HCT116 (cell line): ENCODE measurements at regions not wholly inside any gene's neighbourhood (a gene's known extent, or its start where the extent isn't known, plus 50 kb on each side); places are given as distances from the start of the nearest gene placed in this dataset.

Experiments used
- CEBPB ChIP-seq: IDR thresholded peaks from 2 replicates; pipeline ENCODE4 v1.6.1; 2012; ENCODE audit warnings: low read depth
- EGR1 ChIP-seq: IDR thresholded peaks from 2 replicates; pipeline ENCODE4 v1.6.1; 2012; ENCODE audit warnings: low read depth
- ELF1 ChIP-seq: IDR thresholded peaks from 2 replicates; pipeline ENCODE4 v1.6.1; 2012; ENCODE audit warnings: low read depth, borderline replicate concordance
- EZH2 ChIP-seq: fragments of 200-600 bp; sonication (generic); IDR thresholded peaks from 2 replicates; pipeline ENCODE4 v1.6.1; 2017; ENCODE audit warnings: antibody characterized with exemption, mixed run types
- POLR2A ChIP-seq: IDR thresholded peaks from 2 replicates; pipeline ENCODE4 v1.7.0; 2011; ENCODE audit warnings: borderline replicate concordance; ENCODE audit not compliant: insufficient read depth, insufficient read length; ENCODE audit errors: extremely low read depth
- POLR2AphosphoS5 ChIP-seq: IDR thresholded peaks from 2 replicates; pipeline ENCODE4 v1.6.1; 2011; ENCODE audit warnings: mild to moderate bottlenecking, low read depth, low read length, moderate library complexity
- RAD21 ChIP-seq: IDR thresholded peaks from 2 replicates; pipeline ENCODE4 v1.6.1; 2012; ENCODE audit warnings: low read depth, mild to moderate bottlenecking
- SRF ChIP-seq: IDR thresholded peaks from 2 replicates; pipeline ENCODE4 v1.6.1; 2012; ENCODE audit warnings: low read depth
- TCF7L2 ChIP-seq: IDR thresholded peaks from 2 replicates; pipeline ENCODE4 v1.7.0; 2011; ENCODE audit warnings: borderline replicate concordance, inconsistent platforms; ENCODE audit not compliant: insufficient read depth, insufficient read length; ENCODE audit errors: extremely low read depth
- ZNF274 ChIP-seq: fragments of 200-500 bp; sonication (Bioruptor generic); IDR thresholded peaks from 2 replicates; pipeline ENCODE4 v1.6.1; 2014; ENCODE audit warnings: mild to moderate bottlenecking, low read depth, low read length, inconsistent platforms
- TF ChIP-seq, protein P1 (sequence below), 3 experiments: fragments of 200-600 bp in 1 of 3; sonication (generic) in 1 of 3; IDR thresholded peaks in 2 of 3; conservative IDR thresholded peaks in 1 of 3; 2 replicates each; pipeline ENCODE4 v1.5.1; 2012 to 2017; ENCODE audit warnings: low read depth in 2 of 3, low read length in 2 of 3, antibody characterized with exemption in 1 of 3, borderline replicate concordance in 1 of 3, control low read depth in 1 of 3, mild to moderate bottlenecking in 1 of 3, mixed read lengths in 1 of 3, mixed run types in 1 of 3, moderate library complexity in 1 of 3; ENCODE audit not compliant: insufficient read depth in 1 of 3
- TF ChIP-seq, protein P2 (sequence below): IDR thresholded peaks from 2 replicates; pipeline ENCODE4 v1.6.1; 2012; ENCODE audit warnings: low read depth
- TF ChIP-seq, protein P3 (sequence below): IDR thresholded peaks from 2 replicates; pipeline ENCODE4 v1.6.1; 2012
- TF ChIP-seq, protein P4 (sequence below): IDR thresholded peaks from 2 replicates; pipeline ENCODE4 v1.6.1; 2012

DNA sequence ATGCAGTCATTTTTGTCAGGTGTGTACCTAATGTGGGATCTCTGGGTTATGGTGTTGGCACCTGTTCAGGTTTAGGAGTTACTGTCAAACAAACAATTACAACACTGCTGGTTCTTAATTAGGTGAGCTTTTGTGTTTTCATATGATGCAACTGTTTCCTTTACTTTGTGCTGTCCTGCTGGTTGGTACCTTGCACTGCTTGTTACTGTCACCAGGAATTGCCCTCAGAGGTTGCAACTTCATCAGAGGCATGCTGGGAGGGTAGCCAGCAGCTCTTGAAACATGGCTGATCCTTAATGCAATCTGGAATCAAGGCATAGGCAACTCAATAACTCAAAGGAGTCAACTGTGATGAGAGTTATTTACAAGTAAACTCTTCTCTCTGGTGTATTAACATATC is 400.3 kb downstream of the MIAT start:
- TF ChIP-seq, protein P1, sequence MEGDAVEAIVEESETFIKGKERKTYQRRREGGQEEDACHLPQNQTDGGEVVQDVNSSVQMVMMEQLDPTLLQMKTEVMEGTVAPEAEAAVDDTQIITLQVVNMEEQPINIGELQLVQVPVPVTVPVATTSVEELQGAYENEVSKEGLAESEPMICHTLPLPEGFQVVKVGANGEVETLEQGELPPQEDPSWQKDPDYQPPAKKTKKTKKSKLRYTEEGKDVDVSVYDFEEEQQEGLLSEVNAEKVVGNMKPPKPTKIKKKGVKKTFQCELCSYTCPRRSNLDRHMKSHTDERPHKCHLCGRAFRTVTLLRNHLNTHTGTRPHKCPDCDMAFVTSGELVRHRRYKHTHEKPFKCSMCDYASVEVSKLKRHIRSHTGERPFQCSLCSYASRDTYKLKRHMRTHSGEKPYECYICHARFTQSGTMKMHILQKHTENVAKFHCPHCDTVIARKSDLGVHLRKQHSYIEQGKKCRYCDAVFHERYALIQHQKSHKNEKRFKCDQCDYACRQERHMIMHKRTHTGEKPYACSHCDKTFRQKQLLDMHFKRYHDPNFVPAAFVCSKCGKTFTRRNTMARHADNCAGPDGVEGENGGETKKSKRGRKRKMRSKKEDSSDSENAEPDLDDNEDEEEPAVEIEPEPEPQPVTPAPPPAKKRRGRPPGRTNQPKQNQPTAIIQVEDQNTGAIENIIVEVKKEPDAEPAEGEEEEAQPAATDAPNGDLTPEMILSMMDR (IDR thresholded peaks at IDR 0.05 in 2 of 3, conservative IDR thresholded peaks at IDR 0.05 in 1 of 3; ENCODE audit: borderline replicate concordance in 1 of 3, insufficient read depth in 1 of 3, low read depth in 2 of 3, low read length in 2 of 3) = no peak
- TF ChIP-seq, protein P2, sequence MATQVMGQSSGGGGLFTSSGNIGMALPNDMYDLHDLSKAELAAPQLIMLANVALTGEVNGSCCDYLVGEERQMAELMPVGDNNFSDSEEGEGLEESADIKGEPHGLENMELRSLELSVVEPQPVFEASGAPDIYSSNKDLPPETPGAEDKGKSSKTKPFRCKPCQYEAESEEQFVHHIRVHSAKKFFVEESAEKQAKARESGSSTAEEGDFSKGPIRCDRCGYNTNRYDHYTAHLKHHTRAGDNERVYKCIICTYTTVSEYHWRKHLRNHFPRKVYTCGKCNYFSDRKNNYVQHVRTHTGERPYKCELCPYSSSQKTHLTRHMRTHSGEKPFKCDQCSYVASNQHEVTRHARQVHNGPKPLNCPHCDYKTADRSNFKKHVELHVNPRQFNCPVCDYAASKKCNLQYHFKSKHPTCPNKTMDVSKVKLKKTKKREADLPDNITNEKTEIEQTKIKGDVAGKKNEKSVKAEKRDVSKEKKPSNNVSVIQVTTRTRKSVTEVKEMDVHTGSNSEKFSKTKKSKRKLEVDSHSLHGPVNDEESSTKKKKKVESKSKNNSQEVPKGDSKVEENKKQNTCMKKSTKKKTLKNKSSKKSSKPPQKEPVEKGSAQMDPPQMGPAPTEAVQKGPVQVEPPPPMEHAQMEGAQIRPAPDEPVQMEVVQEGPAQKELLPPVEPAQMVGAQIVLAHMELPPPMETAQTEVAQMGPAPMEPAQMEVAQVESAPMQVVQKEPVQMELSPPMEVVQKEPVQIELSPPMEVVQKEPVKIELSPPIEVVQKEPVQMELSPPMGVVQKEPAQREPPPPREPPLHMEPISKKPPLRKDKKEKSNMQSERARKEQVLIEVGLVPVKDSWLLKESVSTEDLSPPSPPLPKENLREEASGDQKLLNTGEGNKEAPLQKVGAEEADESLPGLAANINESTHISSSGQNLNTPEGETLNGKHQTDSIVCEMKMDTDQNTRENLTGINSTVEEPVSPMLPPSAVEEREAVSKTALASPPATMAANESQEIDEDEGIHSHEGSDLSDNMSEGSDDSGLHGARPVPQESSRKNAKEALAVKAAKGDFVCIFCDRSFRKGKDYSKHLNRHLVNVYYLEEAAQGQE = no peak
- TF ChIP-seq EZH2 = no peak
- TF ChIP-seq ELF1 = no peak
- no peak for TF ChIP-seq CEBPB
- TF ChIP-seq POLR2A = no peak
- TF ChIP-seq EGR1 = no peak
- TF ChIP-seq, protein P3, sequence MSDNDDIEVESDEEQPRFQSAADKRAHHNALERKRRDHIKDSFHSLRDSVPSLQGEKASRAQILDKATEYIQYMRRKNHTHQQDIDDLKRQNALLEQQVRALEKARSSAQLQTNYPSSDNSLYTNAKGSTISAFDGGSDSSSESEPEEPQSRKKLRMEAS = no peak
- no peak for TF ChIP-seq SRF
- TF ChIP-seq, protein P4, sequence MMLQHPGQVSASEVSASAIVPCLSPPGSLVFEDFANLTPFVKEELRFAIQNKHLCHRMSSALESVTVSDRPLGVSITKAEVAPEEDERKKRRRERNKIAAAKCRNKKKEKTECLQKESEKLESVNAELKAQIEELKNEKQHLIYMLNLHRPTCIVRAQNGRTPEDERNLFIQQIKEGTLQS = no peak
- no peak for TF ChIP-seq RAD21
- no peak for TF ChIP-seq POLR2AphosphoS5
- TF ChIP-seq TCF7L2 = no peak
- no peak for TF ChIP-seq ZNF274
